OCI-LY1 (cell line): ENCODE measurements at regions not wholly inside any gene's neighbourhood (a gene's known extent, or its start where the extent isn't known, plus 50 kb on each side); places are given as distances from the start of the nearest gene placed in this dataset.

Source experiments
- H2AFZ ChIP-seq: fragments of 200-600 bp; sonication (generic), shearing (Covaris generic); 2 replicates; pipeline ENCODE4 v1.6.0; 2014; ENCODE audit warnings: antibody characterized with exemption, mild to moderate bottlenecking, low read length
- H3F3A ChIP-seq: fragments of 200-600 bp; sonication (generic), shearing (Covaris generic); 2 replicates; pipeline ENCODE4 v1.6.0; 2014; ENCODE audit warnings: mild to moderate bottlenecking, antibody characterized with exemption, low read length, moderate library complexity; ENCODE audit not compliant: insufficient read depth
- H3K27ac ChIP-seq: fragments of 200-600 bp; sonication (generic); 2 replicates; pipeline ENCODE4 v1.5.1; 2014; ENCODE audit warnings: low read length, mixed run types, mild to moderate bottlenecking, low read depth; ENCODE audit not compliant: poor library complexity, severe bottlenecking
- H3K27me3 ChIP-seq: fragments of 200-600 bp; sonication (generic); 2 replicates; pipeline ENCODE4 v1.6.0; 2014; ENCODE audit warnings: antibody characterized with exemption, mild to moderate bottlenecking, low read length, moderate library complexity; ENCODE audit not compliant: insufficient read depth
- H3K36me3 ChIP-seq: fragments of 200-600 bp; sonication (generic); 2 replicates; pipeline ENCODE4 v1.6.1; 2014; ENCODE audit warnings: mild to moderate bottlenecking, antibody characterized with exemption, low read length, moderate library complexity, mixed read lengths; ENCODE audit not compliant: insufficient read depth
- H3K4me1 ChIP-seq: fragments of 200-600 bp; sonication (generic); 2 replicates; pipeline ENCODE4 v1.5.1; 2014; ENCODE audit warnings: mild to moderate bottlenecking, low read length, moderate library complexity; ENCODE audit not compliant: insufficient read depth, severe bottlenecking
- H3K4me2 ChIP-seq: fragments of 200-600 bp; sonication (generic), shearing (Covaris generic); 2 replicates; pipeline ENCODE4 v1.6.1; 2014; ENCODE audit warnings: low read length
- H3K4me3 ChIP-seq: fragments of 200-600 bp; sonication (generic); 2 replicates; pipeline ENCODE4 v1.5.1; 2014; ENCODE audit warnings: low read length, low read depth, mild to moderate bottlenecking, mixed read lengths; ENCODE audit not compliant: poor library complexity, severe bottlenecking
- H3K79me2 ChIP-seq: fragments of 200-600 bp; shearing (Covaris generic); 2 replicates; pipeline ENCODE4 v1.6.1; 2016; ENCODE audit warnings: mixed run types, low read length, mixed read lengths; ENCODE audit not compliant: insufficient read depth
- H3K9ac ChIP-seq: fragments of 200-600 bp; sonication (generic), shearing (Covaris generic); 2 replicates; pipeline ENCODE4 v1.6.1; 2014; ENCODE audit warnings: mild to moderate bottlenecking, low read length, mixed read lengths
- H3K9me2 ChIP-seq: fragments of 200-600 bp; sonication (generic), shearing (Covaris generic); 2 replicates; pipeline ENCODE4 v1.6.1; 2014; ENCODE audit warnings: low read depth, mild to moderate bottlenecking, low read length, mixed read lengths
- H3K9me3 ChIP-seq: fragments of 200-600 bp; shearing (Covaris generic); 2 replicates; pipeline ENCODE4 v1.6.1; 2014; ENCODE audit warnings: low read length, mixed read lengths
- H4K20me1 ChIP-seq: fragments of 200-600 bp; sonication (generic), shearing (Covaris generic); 2 replicates; pipeline ENCODE4 v1.6.0; 2016; ENCODE audit warnings: mild to moderate bottlenecking, low read length; ENCODE audit not compliant: insufficient read depth
- EZH2 ChIP-seq: fragments of 200-600 bp; sonication (generic), shearing (Covaris generic); IDR thresholded peaks from 2 replicates; pipeline ENCODE4 v1.8.0; 2017; ENCODE audit warnings: borderline replicate concordance, mixed run types, mild to moderate bottlenecking, antibody characterized with exemption, low read length, moderate library complexity, mixed read lengths
- TF ChIP-seq, protein P1 (sequence below): fragments of 200-600 bp; sonication (generic), shearing (Covaris generic); IDR thresholded peaks from 2 replicates; pipeline ENCODE4 v1.5.1; 2017; ENCODE audit warnings: mild to moderate bottlenecking, antibody characterized with exemption, low read length, moderate library complexity, mixed read lengths

DNA sequence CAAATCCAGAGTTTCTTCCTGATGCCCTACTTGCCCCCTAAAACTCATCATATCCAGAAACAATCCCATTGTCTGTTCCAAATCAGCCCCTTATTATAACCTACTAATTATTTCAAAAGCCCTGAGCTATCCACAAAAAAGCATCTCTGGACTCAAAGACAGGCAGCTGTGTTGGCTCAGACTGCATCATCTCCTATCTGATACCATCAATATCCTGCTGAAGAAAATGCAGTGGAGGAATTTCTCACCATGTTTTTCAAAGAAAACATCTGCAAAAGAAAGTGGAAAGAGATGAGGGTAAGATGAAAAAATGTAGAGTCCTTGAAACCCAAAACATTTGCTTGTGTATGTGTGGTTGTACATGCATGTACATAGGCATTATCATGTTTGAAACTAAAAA, 153.0 kb upstream of the DEFB112 start:
- Histone ChIP-seq H3K27me3 (no peaks in the 10 kb centered on the region), H3K79me2 (no peaks in the 10 kb centered on the region), H3K9me2 (no peaks in the 10 kb centered on the region), H4K20me1 (no peaks in the 10 kb centered on the region), H3K4me1 (no peaks in the 10 kb centered on the region), H3F3A (no peaks in the 10 kb centered on the region), H3K9me3 (no peaks in the 10 kb centered on the region), H3K4me2 (no peak overlapping the region), H3K4me3 (no peak overlapping the region), H2AFZ (no peak overlapping the region), H3K27ac (no peak overlapping the region), H3K36me3 (no peaks in the 10 kb centered on the region), H3K9ac (no peak overlapping the region)
- no peak for TF ChIP-seq EZH2
- TF ChIP-seq, protein P1, sequence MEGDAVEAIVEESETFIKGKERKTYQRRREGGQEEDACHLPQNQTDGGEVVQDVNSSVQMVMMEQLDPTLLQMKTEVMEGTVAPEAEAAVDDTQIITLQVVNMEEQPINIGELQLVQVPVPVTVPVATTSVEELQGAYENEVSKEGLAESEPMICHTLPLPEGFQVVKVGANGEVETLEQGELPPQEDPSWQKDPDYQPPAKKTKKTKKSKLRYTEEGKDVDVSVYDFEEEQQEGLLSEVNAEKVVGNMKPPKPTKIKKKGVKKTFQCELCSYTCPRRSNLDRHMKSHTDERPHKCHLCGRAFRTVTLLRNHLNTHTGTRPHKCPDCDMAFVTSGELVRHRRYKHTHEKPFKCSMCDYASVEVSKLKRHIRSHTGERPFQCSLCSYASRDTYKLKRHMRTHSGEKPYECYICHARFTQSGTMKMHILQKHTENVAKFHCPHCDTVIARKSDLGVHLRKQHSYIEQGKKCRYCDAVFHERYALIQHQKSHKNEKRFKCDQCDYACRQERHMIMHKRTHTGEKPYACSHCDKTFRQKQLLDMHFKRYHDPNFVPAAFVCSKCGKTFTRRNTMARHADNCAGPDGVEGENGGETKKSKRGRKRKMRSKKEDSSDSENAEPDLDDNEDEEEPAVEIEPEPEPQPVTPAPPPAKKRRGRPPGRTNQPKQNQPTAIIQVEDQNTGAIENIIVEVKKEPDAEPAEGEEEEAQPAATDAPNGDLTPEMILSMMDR, result no peak

DNA sequence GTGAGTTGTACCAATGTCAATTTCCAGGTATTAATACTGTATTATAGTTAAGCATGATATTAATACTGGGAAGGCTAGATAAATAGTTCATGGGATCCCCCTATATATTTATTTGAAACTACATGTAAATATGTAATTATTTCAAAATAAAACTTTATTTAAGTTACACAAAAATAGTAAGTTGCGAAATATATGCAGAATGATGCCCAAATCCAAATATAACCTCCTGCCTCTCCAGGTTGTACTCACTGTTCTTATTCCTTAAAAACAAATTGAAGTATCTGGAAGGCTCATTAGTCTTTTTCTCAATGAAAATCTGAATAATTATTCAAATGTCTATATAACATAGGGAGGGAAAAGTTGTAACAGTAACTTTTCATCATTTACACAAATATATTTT, 161.9 kb upstream of the DEFB112 start:
- Histone ChIP-seq H3K36me3 (no peaks in the 10 kb centered on the region), H3K9ac (no peak overlapping the region)
- TF ChIP-seq EZH2, result no peak
- TF ChIP-seq, protein P1, result no peak

DNA sequence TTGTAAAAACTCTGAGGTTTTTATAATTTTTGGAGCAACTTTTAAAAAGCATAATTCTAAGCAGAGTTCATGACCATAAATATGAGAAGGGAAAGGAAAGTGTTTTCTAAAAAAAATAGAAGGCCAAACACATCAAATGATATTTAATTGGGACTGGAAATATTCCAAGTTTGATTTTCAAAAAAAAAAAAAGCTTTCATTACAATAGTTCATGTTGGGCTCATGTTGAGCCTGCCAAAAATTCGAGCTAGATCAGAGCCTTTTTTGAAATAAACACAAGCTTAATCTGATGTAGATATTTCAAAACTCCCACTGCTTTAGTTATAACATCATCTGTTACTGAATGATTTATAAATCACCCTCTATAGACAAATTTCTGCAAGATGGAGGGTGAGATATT, 163.4 kb upstream of the DEFB112 start:
- Histone ChIP-seq H3K27ac (no peak overlapping the region), H3K36me3 (no peaks in the 10 kb centered on the region), H3K9me3 (no peaks in the 10 kb centered on the region), H2AFZ (no peak overlapping the region), H4K20me1 (no peaks in the 10 kb centered on the region), H3F3A (no peaks in the 10 kb centered on the region), H3K4me1 (no peaks in the 10 kb centered on the region), H3K9me2 (no peaks in the 10 kb centered on the region), H3K27me3 (no peaks in the 10 kb centered on the region), H3K9ac (no peak overlapping the region), H3K79me2 (no peaks in the 10 kb centered on the region), H3K4me2 (no peak overlapping the region), H3K4me3 (no peak overlapping the region)
- no peak for TF ChIP-seq EZH2
- TF ChIP-seq, protein P1, result no peak

More for the DNA sequence above, 161.9 kb upstream of the DEFB112 start:
- Histone ChIP-seq H3K9me2 (no peaks in the 10 kb centered on the region), H3K79me2 (no peaks in the 10 kb centered on the region), H3K9me3 (no peaks in the 10 kb centered on the region), H3K4me1 (no peaks in the 10 kb centered on the region), H3K4me3 (no peak overlapping the region), H3F3A (no peaks in the 10 kb centered on the region), H3K4me2 (no peak overlapping the region), H3K27ac (no peak overlapping the region), H2AFZ (no peak overlapping the region), H4K20me1 (no peaks in the 10 kb centered on the region), H3K27me3 (no peaks in the 10 kb centered on the region)
